ENCODE measurements at regions not wholly inside any gene's neighbourhood (a gene's known extent, or its start where the extent isn't known, plus 50 kb on each side); places are given as distances from the start of the nearest gene placed in this dataset.

- Histone ChIP-seq H3K4me3 (no peak overlapping the region), H3K36me3 (no peaks in the 10 kb centered on the region), H3K27me3 (replicated peaks; ENCODE audit: insufficient read depth) (no peaks in the 10 kb centered on the region), H3K9me3 (no peaks in the 10 kb centered on the region), H3K4me1 (replicated peaks) (no peaks in the 10 kb centered on the region), H3K27ac (no peak overlapping the region)
- WGBS: 85% methylated on average over 5 of the region's 5 CpGs
- no peak for DNase-seq (ENCODE audit: low spot score)
- intact Hi-C loops (cut with DNase I): no loop called here
- no peak for TF ChIP-seq POLR2AphosphoS5 (IDR thresholded peaks at IDR 0.05)
- TF ChIP-seq POLR2A (IDR thresholded peaks at IDR 0.05): no peak
- TF ChIP-seq CTCF (IDR thresholded peaks at IDR 0.05): no peak
Measured at GRCh38 chr2:57920342-57920939, 126.2 kb upstream of the VRK2 start.

GRCh38 chr2:57934659-57935058, 111.9 kb upstream of the VRK2 start:
- Histone ChIP-seq H3K27ac (no peak overlapping the region), H3K4me3 (no peak overlapping the region), H3K9me3 (no peaks in the 10 kb centered on the region), H3K4me1 (replicated peaks) (no peaks in the 10 kb centered on the region), H3K27me3 (replicated peaks; ENCODE audit: insufficient read depth) (no peaks in the 10 kb centered on the region), H3K36me3 (no peaks in the 10 kb centered on the region)
- TF ChIP-seq POLR2AphosphoS5 (IDR thresholded peaks at IDR 0.05) (no peak), POLR2A (IDR thresholded peaks at IDR 0.05) (no peak), CTCF (IDR thresholded peaks at IDR 0.05) (no peak)
- DNase-seq (ENCODE audit: low spot score): no peak
- intact Hi-C loops (cut with DNase I): no loop called here

GRCh38 chr2:57936216-57936615, 110.4 kb upstream of the VRK2 start:
- 83% methylated on average over 1 of the region's 1 CpG for WGBS
- intact Hi-C loops (cut with DNase I): no loop called here

GRCh38 chr2:57937456-57937855, 109.2 kb upstream of the VRK2 start:
- TF ChIP-seq POLR2A (IDR thresholded peaks at IDR 0.05) (no peak), POLR2AphosphoS5 (IDR thresholded peaks at IDR 0.05) (no peak), CTCF (IDR thresholded peaks at IDR 0.05) (no peak)
- 66% methylated on average over 3 of the region's 3 CpGs for WGBS
- intact Hi-C loops (cut with DNase I): no loop called here

More at GRCh38 chr2:57936216-57936615, 110.4 kb upstream of the VRK2 start:
- DNase-seq (ENCODE audit: low spot score): no peak
- no peaks in the 10 kb centered on the region for H3K36me3 ChIP-seq
- no peak overlapping the region for H3K27ac ChIP-seq
- no peaks in the 10 kb centered on the region for H3K4me1 ChIP-seq (replicated peaks)
- H3K9me3 ChIP-seq: no peaks in the 10 kb centered on the region
- TF ChIP-seq POLR2A (IDR thresholded peaks at IDR 0.05) (no peak), POLR2AphosphoS5 (IDR thresholded peaks at IDR 0.05) (no peak), CTCF (IDR thresholded peaks at IDR 0.05) (no peak)
- H3K4me3 ChIP-seq: no peak overlapping the region
- H3K27me3 ChIP-seq (replicated peaks; ENCODE audit: insufficient read depth): no peaks in the 10 kb centered on the region

GRCh38 chr2:57941816-57942215, 104.8 kb upstream of the VRK2 start:
- no peaks in the 10 kb centered on the region for H3K9me3 ChIP-seq
- no peak overlapping the region for H3K4me3 ChIP-seq
- no peak for DNase-seq (ENCODE audit: low spot score)
- no peak for TF ChIP-seq POLR2AphosphoS5 (IDR thresholded peaks at IDR 0.05)
- TF ChIP-seq POLR2A (IDR thresholded peaks at IDR 0.05): no peak
- no peak for TF ChIP-seq CTCF (IDR thresholded peaks at IDR 0.05)
- no peak overlapping the region for H3K27ac ChIP-seq
- intact Hi-C loops (cut with DNase I): no loop called here
- H3K4me1 ChIP-seq (replicated peaks): no peaks in the 10 kb centered on the region
- no peaks in the 10 kb centered on the region for H3K27me3 ChIP-seq (replicated peaks; ENCODE audit: insufficient read depth)
- H3K36me3 ChIP-seq: no peaks in the 10 kb centered on the region
- 61% methylated on average over 1 of the region's 1 CpG for WGBS

More at GRCh38 chr2:57937456-57937855, 109.2 kb upstream of the VRK2 start:
- Histone ChIP-seq H3K4me1 (replicated peaks) (no peaks in the 10 kb centered on the region), H3K4me3 (no peak overlapping the region), H3K9me3 (no peaks in the 10 kb centered on the region), H3K36me3 (no peaks in the 10 kb centered on the region), H3K27me3 (replicated peaks; ENCODE audit: insufficient read depth) (no peaks in the 10 kb centered on the region), H3K27ac (no peak overlapping the region)
- no peak for DNase-seq (ENCODE audit: low spot score)
